ENCODE measurements at regions not wholly inside any gene's neighbourhood (a gene's known extent, or its start where the extent isn't known, plus 50 kb on each side); places are given as distances from the start of the nearest gene placed in this dataset.

GRCh38 chr13:105220881-105221280 lies 1314.6 kb downstream of the EFNB2 start:
- no peak for TF ChIP-seq CTCF (conservative IDR thresholded peaks at IDR 0.05; ENCODE audit: low read depth, low read length)
- no peak for TF ChIP-seq POLR2A (IDR thresholded peaks at IDR 0.05; ENCODE audit: low read depth, low read length)
- no peak for TF ChIP-seq USF2 (IDR thresholded peaks at IDR 0.05; ENCODE audit: low read depth, low read length)
- TF ChIP-seq BHLHE40 (IDR thresholded peaks at IDR 0.05; ENCODE audit: low read depth, low read length) = no peak
- no peak for TF ChIP-seq RCOR1 (IDR thresholded peaks at IDR 0.05; ENCODE audit: insufficient replicate concordance, low read length)
- no peak for TF ChIP-seq ELK1 (IDR thresholded peaks at IDR 0.05; ENCODE audit: borderline replicate concordance, low read depth, low read length)
- no peak for TF ChIP-seq CHD1 (IDR thresholded peaks at IDR 0.05; ENCODE audit: low read depth, low read length)
- no peak for TF ChIP-seq MXI1 (IDR thresholded peaks at IDR 0.05; ENCODE audit: borderline replicate concordance, low read depth, low read length)
- no peak for TF ChIP-seq MAFK (IDR thresholded peaks at IDR 0.05; ENCODE audit: low read depth, low read length)
- TF ChIP-seq RAD21 (IDR thresholded peaks at IDR 0.05; ENCODE audit: low read length) = no peak

Measured in IMR-90 (cell line).